Lung (tissue), 11 donors: ENCODE measurements at regions not wholly inside any gene's neighbourhood (a gene's known extent, or its start where the extent isn't known, plus 50 kb on each side); places are given as distances from the start of the nearest gene placed in this dataset.

Experiments
- ATAC-seq: fragments of 200-7000 bp; cut with Tn5 transposase; one replicate; pipeline ENCODE4 v1.9.1; 2020; ENCODE audit warnings: moderate number of reproducible peaks; ENCODE audit not compliant: insufficient read depth, low FRiP score
- DNase-seq, 3 donors: peaks; one replicate each; pipeline ENCODE4 v3.0.0-alpha.2; 2013 to 2017
- H3K27ac ChIP-seq, 2 donors: one replicate each; pipeline ENCODE4 v1.5.1; 2013; ENCODE audit warnings: mild to moderate bottlenecking in 2 of 2, moderate library complexity in 2 of 2, control low read depth in 1 of 2, inconsistent platforms in 1 of 2, low read depth in 1 of 2, low read length in 1 of 2
- H3K27me3 ChIP-seq, 3 donors: one replicate each; pipeline ENCODE4 v1.5.1; 2013; ENCODE audit warnings: low read length in 2 of 3; ENCODE audit not compliant: control insufficient read depth in 3 of 3, insufficient read depth in 3 of 3
- H3K36me3 ChIP-seq, 4 donors: one replicate each; pipeline ENCODE4 v1.5.1; 2013; ENCODE audit warnings: low read length in 4 of 4, mild to moderate bottlenecking in 1 of 4, moderate library complexity in 1 of 4; ENCODE audit not compliant: control insufficient read depth in 4 of 4, insufficient read depth in 4 of 4
- H3K4me1 ChIP-seq, 5 donors: one replicate each; pipeline ENCODE4 v1.5.1; 2013; ENCODE audit warnings: low read length in 5 of 5, mild to moderate bottlenecking in 2 of 5, moderate library complexity in 1 of 5; ENCODE audit not compliant: control insufficient read depth in 5 of 5, insufficient read depth in 5 of 5
- H3K4me3 ChIP-seq: one replicate; pipeline ENCODE4 v1.5.1; 2013; ENCODE audit warnings: mild to moderate bottlenecking, control low read depth, moderate library complexity
- H3K9ac ChIP-seq, 2 donors: one replicate each; pipeline ENCODE4 v1.5.1; 2013; ENCODE audit warnings: low read length in 2 of 2, control low read depth in 1 of 2; ENCODE audit not compliant: insufficient read depth in 1 of 2
- H3K9me3 ChIP-seq, 4 donors: one replicate each; pipeline ENCODE4 v1.5.1; 2013; ENCODE audit warnings: low read length in 3 of 4, mild to moderate bottlenecking in 1 of 4, moderate library complexity in 1 of 4; ENCODE audit not compliant: control insufficient read depth in 4 of 4, insufficient read depth in 3 of 4
- CTCF ChIP-seq: IDR thresholded peaks from 2 replicates; pipeline ENCODE4 v1.5.1; 2012; ENCODE audit warnings: mild to moderate bottlenecking; ENCODE audit errors: control extremely low read depth, extremely low read depth
- whole genome bisulfite sequencing, 2 donors: extraction: QIAGEN DNeasy Blood & Tissue Kit; methylation state at CpG; one replicate each; pipeline ENCODE4 v1.1.7; 2013; 5-methylcytosine and 5-hydroxymethylcytosine counted together
- donor health status: control.
- donor health status: control.
- donor health status: Bipolar disorder and iron deficiency.
- donor health status: healthy.
- donor health status: DM: yes; HTN: yes; CAD: no.

GRCh38 chr6:87873556-87873955 is 171.5 kb upstream of the AKIRIN2 start:
- H3K9me3 ChIP-seq = peaks cover 0 to 2% (median 0%) of the 10 kb centered on the region in 4 donors
- H3K9ac ChIP-seq = no peak overlapping the region
- no peak for TF ChIP-seq CTCF
- H3K27ac ChIP-seq = no peak overlapping the region
- no peaks in the 10 kb centered on the region for H3K36me3 ChIP-seq
- no peaks in the 10 kb centered on the region for H3K27me3 ChIP-seq
- peaks cover 0 to 9% (median 0%) of the 10 kb centered on the region in 5 donors for H3K4me1 ChIP-seq
- 93 to 95% methylated on average over 3 of the region's 3 CpGs for WGBS, 2 donors
- DNase-seq (no peak), ATAC-seq (no peak)
- H3K4me3 ChIP-seq = no peak overlapping the region

- Histone ChIP-seq H3K36me3 (no peaks in the 10 kb centered on the region), H3K9ac (no peak overlapping the region), H3K4me3 (no peak overlapping the region), H3K9me3 (peaks cover 0 to 2% (median 0%) of the 10 kb centered on the region in 4 donors), H3K27me3 (no peaks in the 10 kb centered on the region), H3K27ac (no peak overlapping the region), H3K4me1 (peaks cover 0 to 9% (median 0%) of the 10 kb centered on the region in 5 donors)
- DNase-seq (peak in 2 of 3 donors; percentile 13 to 53), ATAC-seq (no peak)
- WGBS, 2 donors = 51 to 69% methylated on average over 3 of the region's 3 CpGs
- no peak for TF ChIP-seq CTCF
Measured at GRCh38 chr6:87870556-87870955, 168.5 kb upstream of the AKIRIN2 start.

- H3K27me3 ChIP-seq = no peaks in the 10 kb centered on the region
- no peak for TF ChIP-seq CTCF
- no peaks in the 10 kb centered on the region for H3K36me3 ChIP-seq
- H3K9ac ChIP-seq = no peak overlapping the region
- ATAC-seq = no peak
- H3K4me1 ChIP-seq = peaks cover 0 to 9% (median 0%) of the 10 kb centered on the region in 5 donors
- DNase-seq = no peak
- H3K9me3 ChIP-seq = peaks cover 0 to 2% (median 0%) of the 10 kb centered on the region in 4 donors
- no peak overlapping the region for H3K27ac ChIP-seq
- no peak overlapping the region for H3K4me3 ChIP-seq
- 84 to 88% methylated on average over 7 of the region's 7 CpGs for WGBS, 2 donors
Measured at GRCh38 chr6:87869064-87869905, 167.3 kb upstream of the AKIRIN2 start.
